SKM-1 (cell line): ENCODE measurements at regions not wholly inside any gene's neighbourhood (a gene's known extent, or its start where the extent isn't known, plus 50 kb on each side); places are given as distances from the start of the nearest gene placed in this dataset.

Source experiments
- DNase-seq: peaks from one replicate; lab custom pipeline; 2025; ENCODE audit not compliant: unreplicated experiment; lab: John Stamatoyannopoulos, UW

DNA sequence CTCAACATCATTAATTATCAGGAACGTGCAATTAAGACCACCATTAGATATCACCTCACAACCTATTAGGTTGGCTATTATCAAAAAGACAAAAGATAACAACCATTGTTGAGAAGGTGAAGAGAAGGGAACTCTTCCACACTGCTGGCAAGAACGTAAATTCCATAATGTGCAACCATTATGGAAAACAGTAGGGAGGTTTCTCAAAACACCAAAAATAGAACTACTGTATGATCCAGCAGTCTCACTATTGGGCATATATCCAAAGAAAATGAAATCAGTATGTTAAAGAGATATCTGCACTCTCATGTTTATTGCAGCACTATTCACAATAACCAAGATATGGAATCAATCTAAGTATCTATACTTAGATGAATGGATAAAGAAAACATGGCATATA is 51.6 kb upstream of the OR4E1 start:
- DNase-seq = no peak

DNA sequence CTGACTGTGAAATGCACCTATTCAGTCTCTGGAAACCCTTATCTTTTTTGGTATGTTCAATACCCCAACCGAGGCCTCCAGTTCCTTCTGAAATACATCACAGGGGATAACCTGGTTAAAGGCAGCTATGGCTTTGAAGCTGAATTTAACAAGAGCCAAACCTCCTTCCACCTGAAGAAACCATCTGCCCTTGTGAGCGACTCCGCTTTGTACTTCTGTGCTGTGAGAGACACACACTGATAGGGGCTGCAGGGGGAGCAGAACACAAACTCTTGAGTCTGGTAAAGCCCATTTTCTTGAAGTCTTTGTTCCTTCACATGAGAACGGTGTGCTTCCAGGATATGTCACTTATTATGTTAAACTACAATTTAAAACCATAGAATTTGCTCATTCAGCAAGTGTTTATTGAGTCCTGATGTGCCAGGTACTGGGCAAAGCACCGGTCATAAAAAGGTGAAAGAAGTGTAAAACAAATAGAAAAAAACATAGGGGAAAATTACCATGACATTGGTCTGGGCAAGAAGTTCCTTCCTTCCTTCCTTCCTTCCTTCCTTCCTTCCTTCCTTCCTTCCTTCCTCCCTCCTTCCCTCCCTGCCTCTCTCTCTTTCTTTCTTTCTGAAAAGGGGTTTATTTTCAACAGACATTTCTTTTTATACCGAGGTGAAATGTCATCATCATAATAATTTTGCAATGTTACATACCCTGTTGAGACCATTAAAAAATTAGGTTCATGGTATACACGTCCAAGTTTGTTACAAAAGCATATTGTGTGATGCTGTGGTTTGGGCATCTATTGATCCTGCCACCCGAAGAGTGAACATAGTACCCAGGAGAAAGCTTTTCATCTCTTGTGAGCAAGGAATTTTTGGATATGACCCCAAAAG is 50.7 kb upstream of the OR4E1 start:
- DNase-seq = no peak

DNA sequence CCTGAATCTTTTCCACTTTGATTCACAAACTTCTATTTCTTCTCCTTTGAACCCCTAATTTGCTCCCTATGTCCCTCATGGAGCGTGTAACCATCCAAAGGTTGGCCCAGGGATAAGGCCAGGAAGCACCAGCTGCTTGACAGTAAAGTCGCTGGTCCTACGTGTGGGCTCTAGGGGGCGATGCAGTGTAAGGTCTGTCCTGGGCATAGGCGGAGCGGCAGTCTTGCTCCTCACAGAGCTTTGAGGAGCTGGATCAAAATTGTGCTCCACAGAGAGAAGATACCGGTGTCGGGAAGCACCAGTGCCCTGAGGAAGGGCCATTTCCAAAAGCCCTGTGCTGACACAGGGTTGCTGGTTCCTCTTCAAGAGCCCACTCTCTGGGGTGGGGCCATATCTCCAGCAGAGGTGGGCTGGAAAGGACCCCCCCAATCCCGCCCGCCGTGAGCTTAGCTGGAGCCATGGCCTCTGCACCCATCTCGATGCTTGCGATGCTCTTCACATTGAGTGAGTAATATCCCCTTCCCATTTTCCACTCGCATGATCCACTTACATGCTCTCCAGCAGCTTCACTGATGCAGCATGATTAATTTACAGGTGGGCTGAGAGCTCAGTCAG is 49.9 kb upstream of the OR4E1 start:
- DNase-seq = no peak
